ENCODE measurements at regions not wholly inside any gene's neighbourhood (a gene's known extent, or its start where the extent isn't known, plus 50 kb on each side); places are given as distances from the start of the nearest gene placed in this dataset.

DNA sequence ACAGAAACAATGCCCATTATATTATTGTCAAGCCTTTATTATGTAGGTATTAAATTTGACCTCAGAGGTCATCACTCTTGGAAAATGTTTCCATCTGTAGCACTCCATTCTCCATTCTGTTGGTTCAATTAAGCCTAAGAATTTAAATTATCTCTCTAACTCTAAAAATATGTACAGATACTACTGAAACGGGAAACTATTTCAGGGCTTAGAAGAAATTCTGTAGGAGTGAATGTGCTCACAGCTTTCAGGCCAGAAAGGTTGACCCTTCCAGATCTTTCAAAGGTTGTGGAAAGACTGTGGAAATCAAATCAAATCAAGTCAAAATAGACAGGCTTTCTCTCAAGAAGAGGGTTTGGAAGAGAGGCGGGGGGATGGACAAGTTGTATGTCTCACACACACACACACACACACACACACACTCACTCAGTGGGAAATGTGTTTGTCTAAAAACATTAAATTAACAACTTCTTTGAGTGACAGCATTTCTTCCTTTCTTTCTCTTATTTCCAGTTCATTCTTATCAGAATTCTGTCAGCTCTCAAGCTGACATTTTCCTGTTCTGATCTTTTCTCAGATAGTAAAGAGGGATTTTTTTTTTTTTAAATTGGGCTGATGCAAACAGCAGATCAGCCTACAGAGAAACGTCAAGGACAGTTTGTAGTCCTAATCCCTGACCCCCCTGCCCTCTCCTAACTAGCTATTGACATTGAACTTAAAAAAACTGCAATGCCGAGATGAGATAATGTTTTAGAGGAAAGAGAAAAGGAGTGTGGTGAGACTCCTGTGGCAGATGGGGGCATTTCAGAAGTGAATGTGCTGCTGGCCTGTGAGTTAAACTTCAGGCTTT is 139.0 kb upstream of the ZFHX3 start:
- TF ChIP-seq, protein P1, sequence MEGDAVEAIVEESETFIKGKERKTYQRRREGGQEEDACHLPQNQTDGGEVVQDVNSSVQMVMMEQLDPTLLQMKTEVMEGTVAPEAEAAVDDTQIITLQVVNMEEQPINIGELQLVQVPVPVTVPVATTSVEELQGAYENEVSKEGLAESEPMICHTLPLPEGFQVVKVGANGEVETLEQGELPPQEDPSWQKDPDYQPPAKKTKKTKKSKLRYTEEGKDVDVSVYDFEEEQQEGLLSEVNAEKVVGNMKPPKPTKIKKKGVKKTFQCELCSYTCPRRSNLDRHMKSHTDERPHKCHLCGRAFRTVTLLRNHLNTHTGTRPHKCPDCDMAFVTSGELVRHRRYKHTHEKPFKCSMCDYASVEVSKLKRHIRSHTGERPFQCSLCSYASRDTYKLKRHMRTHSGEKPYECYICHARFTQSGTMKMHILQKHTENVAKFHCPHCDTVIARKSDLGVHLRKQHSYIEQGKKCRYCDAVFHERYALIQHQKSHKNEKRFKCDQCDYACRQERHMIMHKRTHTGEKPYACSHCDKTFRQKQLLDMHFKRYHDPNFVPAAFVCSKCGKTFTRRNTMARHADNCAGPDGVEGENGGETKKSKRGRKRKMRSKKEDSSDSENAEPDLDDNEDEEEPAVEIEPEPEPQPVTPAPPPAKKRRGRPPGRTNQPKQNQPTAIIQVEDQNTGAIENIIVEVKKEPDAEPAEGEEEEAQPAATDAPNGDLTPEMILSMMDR (IDR thresholded peaks at IDR 0.05; ENCODE audit: low read length): no peak
- no peak for TF ChIP-seq EZH2 (IDR thresholded peaks at IDR 0.05; ENCODE audit: borderline replicate concordance, low read length)
